ENCODE measurements at regions not wholly inside any gene's neighbourhood (a gene's known extent, or its start where the extent isn't known, plus 50 kb on each side); places are given as distances from the start of the nearest gene placed in this dataset.

GRCh38 chr1:5742801-5743200 lies 249.4 kb downstream of the NPHP4 start:
- TF ChIP-seq TEAD4 (IDR thresholded peaks at IDR 0.05) = no peak
- TF ChIP-seq EP300 (IDR thresholded peaks at IDR 0.05; ENCODE audit: borderline replicate concordance) = no peak
- TF ChIP-seq CEBPB (IDR thresholded peaks at IDR 0.05) = no peak
- TF ChIP-seq REST (IDR thresholded peaks at IDR 0.05; ENCODE audit: low read depth) = no peak
- no peak for TF ChIP-seq RAD21 (IDR thresholded peaks at IDR 0.05; ENCODE audit: low read depth)
- no peak for TF ChIP-seq MAX (IDR thresholded peaks at IDR 0.05)
- no peak for TF ChIP-seq USF1 (IDR thresholded peaks at IDR 0.05)
- no peak for TF ChIP-seq TCF12 (IDR thresholded peaks at IDR 0.05; ENCODE audit: low read depth)
- TF ChIP-seq EGR1 (IDR thresholded peaks at IDR 0.05) = no peak
- no peak for TF ChIP-seq TAF1 (IDR thresholded peaks at IDR 0.05; ENCODE audit: low read depth)
- TF ChIP-seq CREB1 (IDR thresholded peaks at IDR 0.05; ENCODE audit: low read depth) = no peak
- no peak for TF ChIP-seq ZBTB7A (IDR thresholded peaks at IDR 0.05; ENCODE audit: low read depth)

All from Ishikawa (cell line).